GM19240 (cell line): ENCODE measurements at regions not wholly inside any gene's neighbourhood (a gene's known extent, or its start where the extent isn't known, plus 50 kb on each side); places are given as distances from the start of the nearest gene placed in this dataset.
"Not testable (repeated sequence)": the region's sequence is repeated elsewhere in the genome, so short reads cannot be mapped to it uniquely, and the experiment has no call there.

Experiments
- DNase-seq: peaks from one replicate; pipeline ENCODE4 v3.0.0; 2011; ENCODE audit warnings: low spot score; ENCODE audit not compliant: insufficient read length

DNA sequence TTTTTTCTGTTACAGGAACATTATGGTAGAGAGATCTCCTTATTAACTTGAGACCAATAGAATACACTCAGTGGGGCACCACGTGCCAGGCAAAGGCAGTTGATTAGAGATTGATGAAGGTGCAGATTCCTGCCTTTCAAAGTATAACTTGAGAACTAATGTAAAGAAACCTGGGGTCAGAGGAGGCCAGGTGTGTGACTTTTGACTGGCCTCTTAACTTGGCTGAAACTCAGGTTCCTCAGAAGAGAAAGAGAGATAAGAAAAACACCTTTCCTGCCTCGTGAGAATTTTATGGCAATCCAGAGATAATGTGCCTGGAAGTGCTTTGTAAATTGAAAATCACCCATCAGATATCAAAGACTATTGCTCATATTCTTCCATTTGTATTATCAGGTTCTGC lies 110.7 kb upstream of the GZMB start:
- no peak for DNase-seq

DNA sequence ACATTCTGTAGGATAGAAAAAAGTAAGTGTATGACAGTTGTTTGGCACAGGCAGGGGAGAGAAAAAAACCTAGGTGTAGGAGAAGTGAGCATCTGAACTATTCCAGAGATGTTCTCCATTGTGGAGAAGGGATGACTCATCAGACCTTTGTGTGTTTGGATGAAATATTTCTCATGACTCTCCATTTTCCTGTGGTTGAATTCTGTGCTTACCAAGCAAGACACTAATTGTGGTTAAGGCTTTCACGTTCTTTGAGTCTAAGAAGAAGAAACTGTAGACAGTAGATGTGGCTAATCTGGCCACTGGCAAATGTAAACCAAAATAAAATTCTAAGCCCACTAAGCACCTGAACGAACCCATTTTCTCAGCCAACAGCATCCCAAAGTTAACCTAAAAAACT lies 107.9 kb upstream of the GZMB start:
- DNase-seq = no peak

GRCh38 chr14:24735984-24736630 lies 102.1 kb upstream of the GZMB start:
- no peak for DNase-seq

DNA sequence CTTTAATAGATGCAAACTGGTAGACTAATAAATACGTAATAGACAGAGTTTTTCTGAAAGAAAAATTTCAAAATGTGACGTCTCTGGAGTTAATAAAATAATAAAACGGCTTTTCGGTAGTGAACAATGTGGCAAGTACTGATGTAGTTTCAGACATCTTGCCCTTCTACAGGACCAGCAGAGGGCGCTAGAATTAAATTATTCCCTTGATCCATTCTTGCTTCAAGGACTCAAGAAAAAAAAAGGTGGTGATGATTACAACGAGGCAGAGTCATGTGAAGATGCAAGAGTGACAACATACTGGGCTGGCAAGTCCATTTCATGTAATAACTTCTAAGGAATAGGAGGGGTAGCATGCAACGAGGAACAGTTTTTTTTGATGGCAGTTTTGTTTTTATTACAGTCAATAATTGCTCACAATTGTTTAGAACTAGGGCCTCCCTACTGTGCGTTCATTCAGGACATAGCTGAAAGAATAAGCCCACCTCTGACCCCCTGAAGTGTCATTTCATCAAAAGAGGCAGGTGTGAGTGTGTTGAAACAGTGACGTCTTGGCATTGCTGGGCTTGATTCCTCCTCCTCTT lies 101.0 kb upstream of the GZMB start:
- peak; percentile 10 for DNase-seq

GRCh38 chr14:24726480-24726879 lies 92.5 kb upstream of the GZMB start:
- no peak for DNase-seq

GRCh38 chr14:24725311-24725710 lies 91.3 kb upstream of the GZMB start:
- no peak for DNase-seq

DNA sequence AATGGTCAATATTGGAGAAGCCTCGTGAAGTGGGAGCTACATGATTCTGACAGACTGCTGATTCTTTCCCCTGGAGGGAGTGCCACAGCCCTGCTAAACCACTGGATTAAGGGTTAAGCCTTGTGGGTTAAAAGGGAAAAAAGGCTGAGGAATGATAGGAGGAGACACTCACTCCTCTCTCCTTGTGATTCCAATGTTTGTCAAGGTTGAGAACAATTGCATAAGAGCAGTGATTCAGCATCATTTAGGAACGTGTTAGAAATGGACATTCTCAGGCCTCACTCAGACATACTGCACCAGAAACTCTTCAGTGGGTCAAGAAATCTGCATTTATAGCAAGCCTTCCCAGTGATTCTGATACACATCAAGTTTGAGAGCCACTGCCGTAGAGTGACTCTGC lies 87.8 kb upstream of the GZMB start:
- no peak for DNase-seq

- DNase-seq = no peak
Measured at GRCh38 chr14:24715239-24715638, 81.2 kb upstream of the GZMB start.

- no peak for DNase-seq
Measured at GRCh38 chr14:24713404-24713803, 79.4 kb upstream of the GZMB start.

- no peak for DNase-seq
Measured at GRCh38 chr14:24712909-24713308, 78.9 kb upstream of the GZMB start.

- no peak for DNase-seq
Measured at GRCh38 chr14:24712374-24712773, 78.4 kb upstream of the GZMB start.

DNA sequence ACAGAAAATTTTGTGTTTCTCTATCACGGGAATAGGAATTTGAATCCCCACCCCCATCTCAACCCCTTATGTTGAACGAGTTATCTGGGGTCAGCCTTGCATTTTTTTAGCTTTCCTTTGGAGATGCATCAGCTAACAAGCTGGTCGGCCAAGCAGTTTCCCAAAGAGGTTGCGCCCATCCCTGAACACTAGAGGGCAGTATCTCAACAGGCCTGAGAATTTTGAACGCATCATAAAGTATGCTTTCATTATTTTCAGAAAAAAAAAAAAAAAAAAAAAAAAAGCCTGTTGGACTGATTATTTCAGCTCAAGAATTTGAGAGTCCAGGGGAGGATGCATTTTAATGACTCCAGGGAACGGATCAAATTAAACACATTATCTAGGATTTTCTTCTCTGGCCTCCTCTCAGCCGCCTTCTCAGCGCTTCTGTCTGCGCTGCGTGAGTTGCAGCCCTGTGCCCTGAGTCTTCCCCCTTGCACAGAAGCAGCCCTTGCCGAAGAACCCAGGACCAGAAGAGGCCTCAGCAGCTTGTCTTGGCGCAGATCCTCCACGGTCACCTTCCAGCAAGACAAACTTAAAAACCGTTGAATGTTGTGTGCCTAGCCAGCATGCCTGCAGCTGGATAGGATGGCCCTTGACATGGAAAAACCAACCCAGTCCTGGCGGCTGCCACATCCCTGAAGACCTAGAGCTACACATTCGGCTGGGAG lies 76.6 kb upstream of the GZMB start:
- DNase-seq = peak; percentile 36

DNA sequence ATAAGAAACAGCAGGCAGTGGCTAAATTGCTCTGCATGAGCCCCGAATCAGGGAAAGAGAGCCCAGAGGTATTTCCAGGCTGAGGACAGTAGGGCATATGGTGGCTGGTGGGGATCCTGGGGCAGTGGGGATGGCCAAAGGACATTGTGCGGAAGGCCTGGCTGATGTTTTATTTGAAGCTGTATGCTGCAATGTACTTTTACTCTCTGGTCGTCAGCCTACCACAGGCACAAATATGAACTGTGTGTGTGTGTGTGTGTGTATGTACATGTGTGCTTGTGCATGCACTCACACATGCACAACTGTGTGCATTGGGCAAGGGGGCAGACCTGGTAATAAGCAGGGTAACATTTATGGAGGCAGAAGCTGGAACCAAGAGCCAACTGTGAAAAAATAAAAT lies 74.7 kb upstream of the GZMB start:
- no peak for DNase-seq

DNA sequence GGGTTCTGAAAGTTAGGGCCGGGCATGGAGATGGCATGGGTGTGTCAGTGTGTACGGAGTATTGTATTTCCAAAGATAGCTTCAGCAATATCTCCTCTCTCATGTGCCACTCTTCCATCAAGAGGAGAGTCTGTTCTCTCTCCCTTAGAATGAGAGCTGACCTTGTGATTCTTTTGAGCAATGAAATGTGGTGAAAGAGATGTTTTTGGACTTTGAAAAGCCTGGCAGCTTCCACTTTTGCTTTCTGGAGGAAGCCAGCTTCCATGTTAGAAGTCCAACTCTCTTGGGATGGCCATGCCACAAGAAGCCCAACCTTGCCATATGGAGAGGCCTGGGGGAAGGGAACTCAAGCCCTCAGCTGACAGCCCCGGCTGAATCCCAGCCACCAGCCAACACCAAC lies 72.4 kb upstream of the GZMB start:
- DNase-seq = no peak

DNA sequence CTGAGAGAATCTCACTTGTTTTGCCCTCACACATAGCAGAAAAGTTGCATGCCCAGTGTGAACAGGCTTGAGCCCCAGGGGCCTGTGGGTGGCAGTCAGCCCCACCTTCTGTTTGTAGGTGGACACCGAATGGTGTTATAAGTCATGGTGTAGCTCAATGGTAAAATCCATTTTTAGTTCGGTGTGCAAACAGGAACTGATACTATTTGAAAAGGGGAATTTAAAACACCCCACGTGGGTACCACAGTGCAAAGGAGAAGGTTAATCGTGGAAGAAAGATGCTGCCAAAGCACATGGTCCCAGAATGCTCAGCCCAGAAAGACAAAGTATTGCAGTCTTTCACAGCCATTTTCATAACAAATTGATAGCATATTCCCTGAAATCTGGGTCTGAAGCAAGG lies 71.8 kb upstream of the GZMB start:
- no peak for DNase-seq

- no peak for DNase-seq
Measured at GRCh38 chr14:24701062-24701461, 67.1 kb upstream of the GZMB start.

DNA sequence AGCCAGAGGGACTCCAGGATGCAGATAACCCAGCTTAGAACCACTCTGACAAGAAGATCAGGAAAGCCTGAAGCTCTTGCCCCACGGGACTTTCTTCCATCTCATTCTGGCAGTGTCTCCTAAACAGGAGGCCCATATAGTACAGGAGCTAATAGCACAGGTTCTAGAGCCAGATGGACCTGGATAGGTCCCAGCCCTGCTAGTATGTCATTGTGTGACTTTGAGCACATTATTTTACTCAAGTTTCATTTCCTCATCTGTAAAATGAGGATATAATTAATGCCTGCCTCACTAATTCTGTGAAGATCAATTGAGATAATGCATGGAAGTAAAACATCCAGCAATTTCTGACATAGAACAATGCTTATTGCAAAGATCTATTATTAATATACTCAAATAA lies 66.5 kb upstream of the GZMB start:
- DNase-seq = no peak

- no peak for DNase-seq
Measured at GRCh38 chr14:24699052-24699451, 65.1 kb upstream of the GZMB start.

- not testable (repeated sequence) for DNase-seq
Measured at GRCh38 chr14:24696280-24696920, 62.4 kb upstream of the GZMB start.

- DNase-seq = no peak
Measured at GRCh38 chr14:24695265-24696241, 61.6 kb upstream of the GZMB start.

- DNase-seq = no peak
Measured at GRCh38 chr14:24694680-24695079, 60.7 kb upstream of the GZMB start.
